ENCODE measurements at regions not wholly inside any gene's neighbourhood (a gene's known extent, or its start where the extent isn't known, plus 50 kb on each side); places are given as distances from the start of the nearest gene placed in this dataset.

GRCh38 chr4:180770265-180770664 is 1472.9 kb upstream of the TENM3 start:
- H3K36me3 ChIP-seq (ENCODE audit: control insufficient read depth in 4 of 4, insufficient read depth in 4 of 4, low read length in 4 of 4): no peaks in the 10 kb centered on the region
- H3K27me3 ChIP-seq (ENCODE audit: control insufficient read depth in 3 of 3, insufficient read depth in 3 of 3, low read length in 2 of 3): no peaks in the 10 kb centered on the region
- peaks cover 0 to 2% (median 0%) of the 10 kb centered on the region in 4 donors for H3K9me3 ChIP-seq (ENCODE audit: control insufficient read depth in 4 of 4, insufficient read depth in 3 of 4, low read length in 3 of 4)
- no peak for TF ChIP-seq CTCF (IDR thresholded peaks at IDR 0.05; ENCODE audit: control extremely low read depth, extremely low read depth)
- H3K4me1 ChIP-seq (ENCODE audit: control insufficient read depth in 5 of 5, insufficient read depth in 5 of 5, low read length in 5 of 5): peaks cover 0 to 2% (median 0%) of the 10 kb centered on the region in 5 donors
- no peak for ATAC-seq (ENCODE audit: insufficient read depth, low FRiP score)
- no peak for DNase-seq
- H3K27ac ChIP-seq (ENCODE audit: low read depth in 1 of 2, low read length in 1 of 2): no peak overlapping the region
- WGBS, 2 donors: 68 to 75% methylated on average over 2 of the region's 2 CpGs
- H3K9ac ChIP-seq (ENCODE audit: insufficient read depth in 1 of 2, low read length in 2 of 2): no peak overlapping the region
- no peak overlapping the region for H3K4me3 ChIP-seq

- peaks cover 0 to 3% (median 0%) of the 10 kb centered on the region in 4 donors for H3K9me3 ChIP-seq (ENCODE audit: control insufficient read depth in 4 of 4, insufficient read depth in 3 of 4, low read length in 3 of 4)
Measured at GRCh38 chr4:180784940-180785339, 1458.3 kb upstream of the TENM3 start.

GRCh38 chr4:180788729-180789128 is 1454.5 kb upstream of the TENM3 start:
- Histone ChIP-seq H3K4me1 (ENCODE audit: control insufficient read depth in 5 of 5, insufficient read depth in 5 of 5, low read length in 5 of 5) (peaks cover 0 to 4% (median 0%) of the 10 kb centered on the region in 5 donors), H3K27ac (ENCODE audit: low read depth in 1 of 2, low read length in 1 of 2) (no peak overlapping the region), H3K27me3 (ENCODE audit: control insufficient read depth in 3 of 3, insufficient read depth in 3 of 3, low read length in 2 of 3) (no peaks in the 10 kb centered on the region), H3K36me3 (ENCODE audit: control insufficient read depth in 4 of 4, insufficient read depth in 4 of 4, low read length in 4 of 4) (no peaks in the 10 kb centered on the region), H3K9me3 (ENCODE audit: control insufficient read depth in 4 of 4, insufficient read depth in 3 of 4, low read length in 3 of 4) (peaks cover 0 to 3% (median 0%) of the 10 kb centered on the region in 4 donors), H3K9ac (ENCODE audit: insufficient read depth in 1 of 2, low read length in 2 of 2) (no peak overlapping the region), H3K4me3 (no peak overlapping the region)
- DNase-seq (no peak), ATAC-seq (ENCODE audit: insufficient read depth, low FRiP score) (no peak)
- TF ChIP-seq CTCF (IDR thresholded peaks at IDR 0.05; ENCODE audit: control extremely low read depth, extremely low read depth): no peak
- 49 to 72% methylated on average over 8 of the region's 8 CpGs for WGBS, 2 donors

More at GRCh38 chr4:180784940-180785339, 1458.3 kb upstream of the TENM3 start:
- ATAC-seq (ENCODE audit: insufficient read depth, low FRiP score) (no peak), DNase-seq (no peak)
- no peak for TF ChIP-seq CTCF (IDR thresholded peaks at IDR 0.05; ENCODE audit: control extremely low read depth, extremely low read depth)
- no peaks in the 10 kb centered on the region for H3K4me1 ChIP-seq (ENCODE audit: control insufficient read depth in 5 of 5, insufficient read depth in 5 of 5, low read length in 5 of 5)
- H3K27me3 ChIP-seq (ENCODE audit: control insufficient read depth in 3 of 3, insufficient read depth in 3 of 3, low read length in 2 of 3): no peaks in the 10 kb centered on the region
- 94 to 99% methylated on average over 5 of the region's 5 CpGs for WGBS, 2 donors
- no peak overlapping the region for H3K27ac ChIP-seq (ENCODE audit: low read depth in 1 of 2, low read length in 1 of 2)
- H3K4me3 ChIP-seq: no peak overlapping the region
- H3K36me3 ChIP-seq (ENCODE audit: control insufficient read depth in 4 of 4, insufficient read depth in 4 of 4, low read length in 4 of 4): no peaks in the 10 kb centered on the region
- no peak overlapping the region for H3K9ac ChIP-seq (ENCODE audit: insufficient read depth in 1 of 2, low read length in 2 of 2)

- WGBS, 2 donors: 90 to 98% methylated on average over 6 of the region's 6 CpGs
- Histone ChIP-seq H3K9me3 (ENCODE audit: control insufficient read depth in 4 of 4, insufficient read depth in 3 of 4, low read length in 3 of 4) (peaks cover 0 to 3% (median 0%) of the 10 kb centered on the region in 4 donors), H3K9ac (ENCODE audit: insufficient read depth in 1 of 2, low read length in 2 of 2) (no peak overlapping the region), H3K4me1 (ENCODE audit: control insufficient read depth in 5 of 5, insufficient read depth in 5 of 5, low read length in 5 of 5) (peaks cover 0 to 4% (median 0%) of the 10 kb centered on the region in 5 donors), H3K36me3 (ENCODE audit: control insufficient read depth in 4 of 4, insufficient read depth in 4 of 4, low read length in 4 of 4) (no peaks in the 10 kb centered on the region), H3K27me3 (ENCODE audit: control insufficient read depth in 3 of 3, insufficient read depth in 3 of 3, low read length in 2 of 3) (no peaks in the 10 kb centered on the region), H3K27ac (ENCODE audit: low read depth in 1 of 2, low read length in 1 of 2) (no peak overlapping the region), H3K4me3 (no peak overlapping the region)
- ATAC-seq (ENCODE audit: insufficient read depth, low FRiP score): no peak
- no peak for TF ChIP-seq CTCF (IDR thresholded peaks at IDR 0.05; ENCODE audit: control extremely low read depth, extremely low read depth)
- DNase-seq: no peak
Measured at GRCh38 chr4:180789929-180790328, 1453.3 kb upstream of the TENM3 start.
